HCT116 (cell line): ENCODE measurements at regions not wholly inside any gene's neighbourhood (a gene's known extent, or its start where the extent isn't known, plus 50 kb on each side); places are given as distances from the start of the nearest gene placed in this dataset.

Source experiments
- ATAC-seq: fragments of 200-7000 bp; cut with Tn5 transposase; 2 replicates; pipeline ENCODE4 v1.9.1; 2020; ENCODE audit warnings: mild to moderate bottlenecking, moderate library complexity
- BruUV-seq: library from RNA; stranded (reverse); fragments of 400-500 nt; replicated peaks from 2 replicates; lab custom pipeline; 2021; lab: Mats Ljungman, UMichigan
- CTCF ChIA-PET: fragments of 300-600 bp; sonication (Branson Sonifier 250); formaldehyde crosslinking; loops from one replicate; lab custom pipeline; 2021; ENCODE audit warnings: antibody characterized with exemption; lab: Charles Lee
- POLR2A ChIA-PET: fragments of 300-600, 350-600 bp; sonication (Branson Sonifier 250); formaldehyde crosslinking; loops from one replicate; lab custom pipeline; 2021; ENCODE audit warnings: antibody characterized with exemption; lab: Charles Lee
- RAD21 ChIA-PET, 2 experiments: fragments of 300-600 bp; sonication (Branson Sonifier 250); formaldehyde crosslinking; loops; one replicate each; lab custom pipeline; 2023; ENCODE audit warnings: low total read pairs in 2 of 2; ENCODE audit not compliant: uncharacterized antibody in 2 of 2, unreplicated experiment in 2 of 2, low non-redundant PET in 1 of 2; lab: Charles Lee
- DNase-seq: peaks from one replicate; pipeline ENCODE4 v3.0.0-alpha.2; 2010; ENCODE audit warnings: low read depth, low spot score
- H2AFZ ChIP-seq: fragments of 200-600 bp; shearing (Covaris generic), sonication (generic); 2 replicates; pipeline ENCODE4 v1.6.1; 2017; ENCODE audit warnings: low read depth, mixed run types, mixed read lengths, antibody characterized with exemption, low read length; ENCODE audit not compliant: poor library complexity, severe bottlenecking
- H3K27ac ChIP-seq: 2 replicates; pipeline ENCODE4 v1.5.1; 2012; ENCODE audit warnings: low read depth, low read length
- H3K27me3 ChIP-seq: fragments of 200-600 bp; sonication (generic); 2 replicates; pipeline ENCODE4 v1.6.1; 2016; ENCODE audit warnings: mixed run types, low read length, mixed read lengths; ENCODE audit not compliant: insufficient read depth
- H3K36me3 ChIP-seq, 2 experiments: fragments of 200-500 bp in 1 of 2; fragments of 200-600 bp in 1 of 2; sonication (Bioruptor generic) in 1 of 2; sonication (generic) in 1 of 2; 2 replicates each; pipeline versions ENCODE4 v1.5.1 to v1.6.1; 2014 to 2016; ENCODE audit warnings: low read length in 2 of 2, inconsistent platforms in 1 of 2, mixed read lengths in 1 of 2, mixed run types in 1 of 2; ENCODE audit not compliant: insufficient read depth in 2 of 2, control insufficient read depth in 1 of 2
- H3K4me1 ChIP-seq, 2 experiments: fragments of 200-600 bp in 1 of 2; sonication (generic) in 1 of 2; 2 replicates each; pipeline versions ENCODE4 v1.5.1 to v1.6.1; 2012 to 2017; ENCODE audit warnings: low read length in 2 of 2, inconsistent platforms in 1 of 2, mild to moderate bottlenecking in 1 of 2, mixed read lengths in 1 of 2, mixed run types in 1 of 2, moderate library complexity in 1 of 2; ENCODE audit not compliant: insufficient read depth in 2 of 2, control insufficient read depth in 1 of 2
- H3K4me2 ChIP-seq: fragments of 200-600 bp; sonication (generic); 2 replicates; pipeline ENCODE4 v1.6.1; 2017; ENCODE audit warnings: mixed run types, low read length, mixed read lengths
- H3K4me3 ChIP-seq, 2 experiments: fragments of 200-600 bp in 1 of 2; sonication (generic) in 1 of 2; replicated peaks in 1 of 2; 2 replicates each; pipeline ENCODE4 v1.5.1; 2011 to 2016; ENCODE audit warnings: low read length in 2 of 2, control low read depth in 1 of 2, low read depth in 1 of 2, mild to moderate bottlenecking in 1 of 2, mixed read lengths in 1 of 2, mixed run types in 1 of 2
- H3K79me2 ChIP-seq: fragments of 200-600 bp; sonication (generic); 2 replicates; pipeline ENCODE4 v1.6.1; 2017; ENCODE audit warnings: mild to moderate bottlenecking, mixed run types, low read length, moderate library complexity, mixed read lengths; ENCODE audit not compliant: insufficient read depth
- H3K9ac ChIP-seq: fragments of 200-600 bp; sonication (generic); 2 replicates; pipeline ENCODE4 v1.6.1; 2016; ENCODE audit warnings: low read length, mixed read lengths
- H3K9me2 ChIP-seq: fragments of 200-600 bp; sonication (generic), shearing (Covaris generic); 2 replicates; pipeline ENCODE4 v1.6.1; 2017; ENCODE audit warnings: mixed run types, mild to moderate bottlenecking, moderate library complexity; ENCODE audit not compliant: insufficient read depth
- H3K9me3 ChIP-seq, 2 experiments: fragments of 200-500 bp in 1 of 2; fragments of 200-600 bp in 1 of 2; sonication (Bioruptor generic) in 1 of 2; sonication (generic) in 1 of 2; 2 replicates each; pipeline ENCODE4 v1.6.1; 2014 to 2017; ENCODE audit warnings: low read length in 2 of 2, mixed read lengths in 2 of 2, inconsistent platforms in 1 of 2, low read depth in 1 of 2, mild to moderate bottlenecking in 1 of 2, mixed run types in 1 of 2, moderate library complexity in 1 of 2; ENCODE audit not compliant: control insufficient read depth in 1 of 2, insufficient read depth in 1 of 2
- H4K20me1 ChIP-seq: fragments of 200-600 bp; sonication (generic), shearing (Covaris generic); 2 replicates; pipeline ENCODE4 v1.6.1; 2017; ENCODE audit warnings: mixed run types, mild to moderate bottlenecking, moderate library complexity; ENCODE audit not compliant: insufficient read depth
- ATF3 ChIP-seq: IDR thresholded peaks from 2 replicates; pipeline ENCODE4 v1.6.1; 2012
- CBX3 ChIP-seq: IDR thresholded peaks from 2 replicates; pipeline ENCODE4 v1.6.1; 2012; ENCODE audit warnings: low read depth
- CEBPB ChIP-seq: IDR thresholded peaks from 2 replicates; pipeline ENCODE4 v1.6.1; 2012; ENCODE audit warnings: low read depth
- CTCF ChIP-seq, 3 experiments: fragments of 200-600 bp in 1 of 3; sonication (generic) in 1 of 3; IDR thresholded peaks in 2 of 3; conservative IDR thresholded peaks in 1 of 3; 2 replicates each; pipeline ENCODE4 v1.5.1; 2012 to 2017; ENCODE audit warnings: low read depth in 2 of 3, low read length in 2 of 3, antibody characterized with exemption in 1 of 3, borderline replicate concordance in 1 of 3, control low read depth in 1 of 3, mild to moderate bottlenecking in 1 of 3, mixed read lengths in 1 of 3, mixed run types in 1 of 3, moderate library complexity in 1 of 3; ENCODE audit not compliant: insufficient read depth in 1 of 3
- EGR1 ChIP-seq: IDR thresholded peaks from 2 replicates; pipeline ENCODE4 v1.6.1; 2012; ENCODE audit warnings: low read depth
- EZH2phosphoT487 ChIP-seq: fragments of 200-600 bp; IDR thresholded peaks from 2 replicates; pipeline ENCODE4 v1.6.1; 2018; ENCODE audit warnings: antibody characterized with exemption, borderline replicate concordance
- FOSL1 ChIP-seq: IDR thresholded peaks from 2 replicates; pipeline ENCODE4 v1.6.1; 2012; ENCODE audit warnings: low read depth
- JUND ChIP-seq: IDR thresholded peaks from 2 replicates; pipeline ENCODE4 v1.6.1; 2012
- POLR2A ChIP-seq: IDR thresholded peaks from 2 replicates; pipeline ENCODE4 v1.7.0; 2011; ENCODE audit warnings: borderline replicate concordance; ENCODE audit not compliant: insufficient read depth, insufficient read length; ENCODE audit errors: extremely low read depth
- POLR2AphosphoS5 ChIP-seq: IDR thresholded peaks from 2 replicates; pipeline ENCODE4 v1.6.1; 2011; ENCODE audit warnings: mild to moderate bottlenecking, low read depth, low read length, moderate library complexity
- RAD21 ChIP-seq: IDR thresholded peaks from 2 replicates; pipeline ENCODE4 v1.6.1; 2012; ENCODE audit warnings: low read depth, mild to moderate bottlenecking
- REST ChIP-seq: IDR thresholded peaks from 2 replicates; pipeline ENCODE4 v1.6.1; 2012; ENCODE audit warnings: low read depth
- SIN3A ChIP-seq: IDR thresholded peaks from 2 replicates; pipeline ENCODE4 v1.6.1; 2012; ENCODE audit warnings: low read depth
- SP1 ChIP-seq: IDR thresholded peaks from 2 replicates; pipeline ENCODE4 v1.6.1; 2012; ENCODE audit warnings: low read depth
- SRF ChIP-seq: IDR thresholded peaks from 2 replicates; pipeline ENCODE4 v1.6.1; 2012; ENCODE audit warnings: low read depth
- TCF7L2 ChIP-seq: IDR thresholded peaks from 2 replicates; pipeline ENCODE4 v1.7.0; 2011; ENCODE audit warnings: borderline replicate concordance, inconsistent platforms; ENCODE audit not compliant: insufficient read depth, insufficient read length; ENCODE audit errors: extremely low read depth
- YY1 ChIP-seq: IDR thresholded peaks from 2 replicates; pipeline ENCODE4 v1.6.1; 2011; ENCODE audit warnings: low read length, low read depth, moderate library complexity, mild to moderate bottlenecking; ENCODE audit not compliant: insufficient replicate concordance; ENCODE audit errors: extremely low read depth
- ZBTB33 ChIP-seq: IDR thresholded peaks from 2 replicates; pipeline ENCODE4 v1.6.1; 2011; ENCODE audit warnings: mild to moderate bottlenecking, low read length, moderate library complexity; ENCODE audit not compliant: insufficient replicate concordance; ENCODE audit errors: extremely low read depth
- ZFX ChIP-seq: fragments of 450-650 bp; IDR thresholded peaks from 2 replicates; pipeline ENCODE4 v1.6.1; 2017
- ZNF274 ChIP-seq: fragments of 200-500 bp; sonication (Bioruptor generic); IDR thresholded peaks from 2 replicates; pipeline ENCODE4 v1.6.1; 2014; ENCODE audit warnings: mild to moderate bottlenecking, low read depth, low read length, inconsistent platforms
- intact Hi-C: fragments of 100-400 bp; cut with micrococcal nuclease; formaldehyde crosslinking; loops from 2 replicates; pipeline ENCODE4 v1.10.0; 2022

- no peak for DNase-seq
- no peak overlapping the region for H3K27ac ChIP-seq
- H3K9me3 ChIP-seq: peaks cover 0 to 12% of the 10 kb centered on the region in 2 experiments; a peak in 1 of 4 replicates
- H2AFZ ChIP-seq: no peak overlapping the region
- no peak overlapping the region for H3K4me3 ChIP-seq
- no peak overlapping the region for H3K9ac ChIP-seq
- RAD21 ChIA-PET: no interaction called here
- H3K4me2 ChIP-seq: no peak overlapping the region
- H4K20me1 ChIP-seq: no peaks in the 10 kb centered on the region
- no peak for TF ChIP-seq ZNF274
- no peak for TF ChIP-seq FOSL1
- no peak for TF ChIP-seq SP1
- no peak for TF ChIP-seq CBX3
- no peak for TF ChIP-seq CTCF (IDR thresholded peaks at IDR 0.05 in 2 of 3, conservative IDR thresholded peaks at IDR 0.05 in 1 of 3; ENCODE audit: borderline replicate concordance in 1 of 3, insufficient read depth in 1 of 3, low read depth in 2 of 3, low read length in 2 of 3)
- no peak for TF ChIP-seq ZFX
- no peak for TF ChIP-seq JUND
- TF ChIP-seq TCF7L2: no peak
- TF ChIP-seq EZH2phosphoT487: no peak
- no peak for TF ChIP-seq EGR1
- no peak for TF ChIP-seq YY1
- no peak for TF ChIP-seq SIN3A
- no peak for TF ChIP-seq RAD21
- TF ChIP-seq POLR2AphosphoS5: no peak
- TF ChIP-seq SRF: no peak
- no peak for TF ChIP-seq ZBTB33
- no peak for TF ChIP-seq CEBPB
- no peak for TF ChIP-seq POLR2A
- no peak for TF ChIP-seq ATF3
- TF ChIP-seq REST: no peak
- TF ChIP-seq, all 23 proteins: peak for 0
- Histone ChIP-seq H3K9me2 (no peaks in the 10 kb centered on the region), H3K36me3 (no peaks in the 10 kb centered on the region), H3K79me2 (no peaks in the 10 kb centered on the region), H3K4me1 (no peaks in the 10 kb centered on the region), H3K27me3 (no peaks in the 10 kb centered on the region)
- ChIA-PET POLR2A (no interaction called here), CTCF (no interaction called here)
- no peak for ATAC-seq
- intact Hi-C loops: no loop called here
- no TSS peak for BruUV-seq
Measured at GRCh38 chr5:63228154-63228553, 649.5 kb downstream of the LRRC70 start.
